Cardiac fibroblast (primary cell): ENCODE measurements at regions not wholly inside any gene's neighbourhood (a gene's known extent, or its start where the extent isn't known, plus 50 kb on each side); places are given as distances from the start of the nearest gene placed in this dataset.
"Not testable (repeated sequence)": the region's sequence is repeated elsewhere in the genome, so short reads cannot be mapped to it uniquely, and the experiment has no call there.

Experiments
- DNase-seq, 2 donors: peaks; one replicate each; pipeline versions ENCODE4 v3.0.0 to v3.0.0-alpha.2; 2010; ENCODE audit warnings: low read depth in 2 of 2
- H3K4me3 ChIP-seq, 2 donors: replicated peaks in 1 of 2; 1 replicate in 1 of 2; 2 replicates in 1 of 2; pipeline ENCODE4 v1.5.1; 2011; ENCODE audit warnings: low read depth in 2 of 2, low read length in 2 of 2, mild to moderate bottlenecking in 2 of 2, moderate library complexity in 1 of 2
- CTCF ChIP-seq: IDR thresholded peaks from one replicate; pipeline ENCODE4 v1.5.1; 2011; ENCODE audit warnings: low read depth, mild to moderate bottlenecking, low read length, inconsistent platforms

DNA sequence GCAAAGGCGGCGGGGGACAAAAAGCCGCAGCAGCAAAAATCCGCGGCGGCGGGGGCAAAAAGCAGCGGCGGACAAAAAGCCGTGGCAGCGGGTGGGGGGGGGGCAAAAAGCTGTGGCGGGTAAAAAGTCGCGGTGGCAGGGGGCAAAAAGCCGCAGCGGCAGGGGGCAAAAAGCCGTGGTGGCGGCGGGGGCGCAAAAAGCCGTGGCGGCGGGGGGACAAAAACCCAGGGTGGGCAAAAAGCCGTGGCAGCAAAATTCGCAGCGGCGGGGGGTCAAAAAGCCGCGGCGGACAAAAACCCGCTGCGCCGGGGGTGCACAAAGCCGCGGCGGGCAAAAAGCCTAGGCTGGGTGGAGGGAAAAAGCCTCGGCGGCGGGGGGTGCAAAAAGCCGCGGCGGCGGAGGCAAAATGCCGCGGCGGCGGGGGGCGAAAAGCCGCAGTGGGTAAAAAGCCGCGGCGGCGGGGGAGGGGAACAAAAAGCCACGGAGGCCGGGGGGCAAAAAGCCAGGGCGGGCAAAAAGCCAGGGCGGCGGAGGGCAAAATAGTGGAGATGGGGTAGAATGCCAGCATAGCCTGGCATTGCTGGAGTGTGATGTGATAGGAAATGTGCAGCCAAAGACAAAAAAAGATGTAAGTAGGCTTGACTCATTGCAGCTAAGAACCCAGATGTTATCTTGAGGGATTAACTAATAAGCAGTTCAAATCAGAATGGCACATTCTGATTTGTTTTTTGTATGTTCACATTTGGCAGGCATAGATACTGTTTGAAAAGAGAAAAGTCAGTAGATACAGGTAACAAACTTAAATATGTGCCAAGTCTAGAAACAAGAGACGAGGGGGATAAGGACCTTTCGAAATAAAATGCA lies 1076.3 kb downstream of the RPIA start:
- no peak overlapping the region for H3K4me3 ChIP-seq
- no peak for DNase-seq
- TF ChIP-seq CTCF: no peak

DNA sequence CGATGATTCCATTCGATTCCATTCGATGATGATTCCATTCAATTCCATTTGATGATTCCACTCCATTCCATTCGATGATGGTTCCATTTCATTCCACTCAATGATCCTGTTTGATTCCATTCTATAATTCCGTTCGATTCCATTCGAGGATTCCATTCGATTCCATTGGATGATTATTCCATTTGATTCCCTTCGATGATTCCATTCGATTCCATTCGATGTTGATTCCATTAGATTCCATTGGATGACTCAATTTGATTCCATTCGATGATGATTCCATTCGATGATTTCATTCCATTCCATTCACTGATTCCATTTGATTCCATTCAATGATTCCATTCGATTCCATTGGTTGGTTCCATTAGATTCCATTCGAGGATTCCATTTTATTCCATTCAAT lies 1084.4 kb downstream of the RPIA start:
- H3K4me3 ChIP-seq: no peak overlapping the region
- TF ChIP-seq CTCF: no peak
- DNase-seq: no peak

DNA sequence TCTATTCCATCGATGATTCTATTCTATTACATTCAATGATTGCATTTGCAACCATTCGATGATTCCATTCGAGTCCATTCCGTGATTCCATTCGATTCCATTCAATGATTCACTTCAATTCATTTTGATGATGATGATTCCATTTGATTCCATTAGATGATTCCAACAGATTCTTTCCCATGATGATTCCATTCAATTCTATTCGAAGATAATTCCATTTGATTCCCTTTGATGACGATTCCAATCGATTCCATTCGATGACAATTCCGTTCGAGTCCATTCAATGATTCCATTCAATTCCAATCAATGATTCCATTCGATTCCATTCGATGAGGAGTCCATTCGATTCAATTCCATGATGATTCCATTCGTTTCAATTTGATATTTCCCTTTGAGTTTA lies 1088.8 kb downstream of the RPIA start:
- no peak overlapping the region for H3K4me3 ChIP-seq
- DNase-seq: no peak
- TF ChIP-seq CTCF: no peak

DNA sequence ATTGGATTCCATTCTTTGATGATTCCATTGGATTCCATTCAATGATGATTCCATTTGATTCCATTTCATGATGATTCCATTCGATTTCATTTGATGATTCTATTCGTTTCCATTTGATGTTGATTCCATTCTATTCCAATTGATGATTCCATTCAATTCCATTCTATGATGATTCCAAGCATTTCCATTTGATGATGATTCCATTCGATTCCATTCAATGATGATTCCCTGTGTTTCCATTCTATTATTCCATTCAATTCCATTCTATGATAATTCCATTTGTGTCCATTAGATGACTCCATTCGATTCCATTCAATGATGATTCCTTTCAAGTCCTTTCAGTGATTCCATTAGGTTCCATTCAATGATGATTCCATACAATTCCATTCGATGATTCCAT lies 1090.5 kb downstream of the RPIA start:
- H3K4me3 ChIP-seq: no peak overlapping the region
- DNase-seq: no peak
- TF ChIP-seq CTCF: no peak

GRCh38 chr2:89784960-89785359 lies 1093.5 kb downstream of the RPIA start:
- no peak for DNase-seq
- no peak for TF ChIP-seq CTCF
- no peak overlapping the region for H3K4me3 ChIP-seq

DNA sequence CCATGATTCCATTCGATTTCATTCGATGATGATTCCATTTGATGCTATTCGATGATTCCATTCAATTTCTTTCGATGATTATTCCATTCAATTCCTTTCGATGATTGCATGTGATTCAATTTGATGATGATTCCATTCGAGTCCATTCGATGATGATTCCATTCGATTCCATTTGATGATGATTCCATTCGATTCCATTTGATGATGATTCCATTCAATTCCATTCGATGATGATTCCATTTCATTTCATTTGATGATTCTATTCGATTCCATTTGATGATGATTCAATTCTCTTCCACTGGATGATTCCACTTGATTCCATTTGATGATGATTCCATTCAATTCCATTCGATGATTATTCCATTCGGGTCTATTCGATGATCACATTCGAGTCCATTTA lies 1094.1 kb downstream of the RPIA start:
- DNase-seq, H3K4me3 ChIP-seq: not testable (repeated sequence)

GRCh38 chr2:89786642-89787041 lies 1095.2 kb downstream of the RPIA start:
- DNase-seq, H3K4me3 ChIP-seq: not testable (repeated sequence)

GRCh38 chr2:89795530-89795929 lies 1104.1 kb downstream of the RPIA start:
- not testable (repeated sequence) for H3K4me3 ChIP-seq, DNase-seq
